ENCODE measurements at regions not wholly inside any gene's neighbourhood (a gene's known extent, or its start where the extent isn't known, plus 50 kb on each side); places are given as distances from the start of the nearest gene placed in this dataset.

DNA sequence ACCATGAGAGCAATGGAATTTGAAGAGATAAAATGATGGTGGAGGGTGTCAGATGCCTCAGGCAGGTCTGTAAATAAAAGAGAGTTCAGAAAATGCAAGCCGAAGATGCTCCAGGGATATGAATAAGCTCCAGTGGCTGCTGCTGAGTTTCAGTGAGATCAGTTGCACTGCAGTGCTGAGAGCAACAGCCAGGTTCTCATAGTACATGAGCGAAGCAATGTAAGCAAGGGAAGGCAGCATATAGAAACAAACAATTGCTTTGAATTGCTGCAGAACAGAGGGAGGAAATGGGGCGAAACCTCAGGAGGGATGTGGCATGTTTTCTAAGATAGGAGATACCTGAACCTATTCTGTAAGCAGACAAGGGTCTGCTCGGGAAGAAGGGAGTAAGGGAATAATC, 369.5 kb downstream of the AASDHPPT start:
- no peaks in the 10 kb centered on the region for H3K36me3 Mint-ChIP-seq (ENCODE audit: low read depth)
- no peak overlapping the region for H3K4me3 Mint-ChIP-seq
- no peak for DNase-seq
- H3K4me1 Mint-ChIP-seq, result peaks cover 14% of the 10 kb centered on the region
- H3K27ac Mint-ChIP-seq, result no peak overlapping the region
- H3K9me3 Mint-ChIP-seq, result no peaks in the 10 kb centered on the region
- H3K27me3 Mint-ChIP-seq (ENCODE audit: low read depth, poor library complexity), result no peaks in the 10 kb centered on the region
- TF ChIP-seq CTCF (IDR thresholded peaks at IDR 0.05), result no peak

GRCh38 chr11:106447631-106448191, 370.2 kb downstream of the AASDHPPT start:
- Mint-ChIP-seq H3K27ac (no peak overlapping the region), H3K36me3 (ENCODE audit: low read depth) (no peaks in the 10 kb centered on the region), H3K9me3 (no peaks in the 10 kb centered on the region), H3K4me1 (peaks cover 14% of the 10 kb centered on the region), H3K4me3 (no peak overlapping the region), H3K27me3 (ENCODE audit: low read depth, poor library complexity) (no peaks in the 10 kb centered on the region)
- TF ChIP-seq CTCF (IDR thresholded peaks at IDR 0.05), result no peak
- no peak for DNase-seq

DNA sequence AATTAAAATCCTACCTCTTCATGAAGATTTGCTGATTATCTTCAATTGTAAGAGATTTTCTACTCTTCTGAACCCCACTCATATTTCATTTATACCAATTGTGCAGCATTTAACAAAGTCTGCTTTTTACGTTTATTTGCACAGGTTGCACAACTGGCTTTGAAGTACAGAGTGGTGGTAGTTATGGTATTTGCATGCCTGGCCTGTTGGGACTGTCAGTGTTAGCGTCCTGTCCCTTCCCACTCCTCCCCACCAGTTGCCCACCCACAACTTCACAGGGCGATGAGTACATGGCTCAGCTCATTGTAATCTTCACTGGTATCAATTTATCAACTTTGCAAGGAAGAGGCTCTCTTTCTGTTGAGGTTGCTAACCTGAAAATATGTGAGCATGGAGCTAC, 372.3 kb downstream of the AASDHPPT start:
- no peaks in the 10 kb centered on the region for H3K27me3 Mint-ChIP-seq (ENCODE audit: low read depth, poor library complexity)
- no peak overlapping the region for H3K4me3 Mint-ChIP-seq
- peaks cover 14% of the 10 kb centered on the region for H3K4me1 Mint-ChIP-seq
- no peaks in the 10 kb centered on the region for H3K36me3 Mint-ChIP-seq (ENCODE audit: low read depth)
- no peak overlapping the region for H3K27ac Mint-ChIP-seq
- no peak for TF ChIP-seq CTCF (IDR thresholded peaks at IDR 0.05)
- DNase-seq, result no peak
- peaks cover 7% of the 10 kb centered on the region for H3K9me3 Mint-ChIP-seq

DNA sequence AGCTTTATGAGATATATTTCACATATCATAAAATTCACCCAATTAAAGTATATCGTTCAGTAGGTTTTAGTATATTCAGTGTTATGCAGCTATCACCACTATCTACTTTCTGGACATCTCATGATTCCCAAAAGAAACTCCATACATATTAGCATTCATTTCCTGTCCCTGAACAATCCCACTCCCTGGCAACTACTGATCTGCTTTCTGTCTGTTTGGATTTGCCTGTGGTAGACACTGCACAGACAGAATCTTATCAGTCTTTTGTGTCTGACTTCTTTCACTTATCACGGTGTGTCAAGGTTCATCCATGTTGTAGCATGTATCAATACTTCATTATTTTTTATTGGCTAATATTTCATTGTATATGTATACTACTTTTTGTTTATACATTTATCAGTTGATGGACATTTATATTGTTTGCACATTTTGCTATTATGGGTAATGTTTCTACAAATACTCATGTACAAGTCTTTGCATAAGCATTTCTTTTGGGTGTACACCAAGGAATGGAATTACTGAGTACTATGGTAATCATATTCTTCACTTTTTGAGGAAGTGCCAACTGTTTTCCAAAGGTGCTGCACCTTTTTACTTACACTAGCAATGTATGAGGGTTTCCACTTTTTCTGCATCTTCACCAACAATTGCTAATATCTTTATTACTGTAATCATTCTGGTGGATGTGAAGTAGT, 373.9 kb downstream of the AASDHPPT start:
- peaks cover 14% of the 10 kb centered on the region for H3K4me1 Mint-ChIP-seq
- no peak for DNase-seq
- H3K4me3 Mint-ChIP-seq, result no peak overlapping the region
- no peaks in the 10 kb centered on the region for H3K27me3 Mint-ChIP-seq (ENCODE audit: low read depth, poor library complexity)
- TF ChIP-seq CTCF (IDR thresholded peaks at IDR 0.05), result no peak
- no peaks in the 10 kb centered on the region for H3K36me3 Mint-ChIP-seq (ENCODE audit: low read depth)
- no peak overlapping the region for H3K27ac Mint-ChIP-seq
- peaks cover 7% of the 10 kb centered on the region for H3K9me3 Mint-ChIP-seq

GRCh38 chr11:106456647-106457046, 379.2 kb downstream of the AASDHPPT start:
- H3K4me3 Mint-ChIP-seq, result no peak overlapping the region
- DNase-seq, result no peak
- peaks cover 11% of the 10 kb centered on the region for H3K4me1 Mint-ChIP-seq
- TF ChIP-seq CTCF (IDR thresholded peaks at IDR 0.05), result no peak
- H3K27me3 Mint-ChIP-seq (ENCODE audit: low read depth, poor library complexity), result no peaks in the 10 kb centered on the region
- peaks cover 7% of the 10 kb centered on the region for H3K9me3 Mint-ChIP-seq
- H3K36me3 Mint-ChIP-seq (ENCODE audit: low read depth), result no peaks in the 10 kb centered on the region
- no peak overlapping the region for H3K27ac Mint-ChIP-seq

- Mint-ChIP-seq H3K36me3 (ENCODE audit: low read depth) (no peaks in the 10 kb centered on the region), H3K4me3 (no peak overlapping the region)
Observed at GRCh38 chr11:106457727-106458126, 380.3 kb downstream of the AASDHPPT start.

More at GRCh38 chr11:106457727-106458126, 380.3 kb downstream of the AASDHPPT start:
- no peaks in the 10 kb centered on the region for H3K27me3 Mint-ChIP-seq (ENCODE audit: low read depth, poor library complexity)
- peaks cover 20% of the 10 kb centered on the region for H3K4me1 Mint-ChIP-seq
- DNase-seq, result no peak
- no peak for TF ChIP-seq CTCF (IDR thresholded peaks at IDR 0.05)
- H3K9me3 Mint-ChIP-seq, result peaks cover 7% of the 10 kb centered on the region
- no peak overlapping the region for H3K27ac Mint-ChIP-seq

Measured in nephron progenitor cell (in vitro differentiated cells).